GM21515 (cell line): ENCODE measurements at regions not wholly inside any gene's neighbourhood (a gene's known extent, or its start where the extent isn't known, plus 50 kb on each side); places are given as distances from the start of the nearest gene placed in this dataset.

Source experiments
- ATAC-seq: cut with Tn5 transposase; IDR thresholded peaks from one replicate; pipeline ENCODE4 v1.9.1; 2021; ENCODE audit not compliant: unreplicated experiment

DNA sequence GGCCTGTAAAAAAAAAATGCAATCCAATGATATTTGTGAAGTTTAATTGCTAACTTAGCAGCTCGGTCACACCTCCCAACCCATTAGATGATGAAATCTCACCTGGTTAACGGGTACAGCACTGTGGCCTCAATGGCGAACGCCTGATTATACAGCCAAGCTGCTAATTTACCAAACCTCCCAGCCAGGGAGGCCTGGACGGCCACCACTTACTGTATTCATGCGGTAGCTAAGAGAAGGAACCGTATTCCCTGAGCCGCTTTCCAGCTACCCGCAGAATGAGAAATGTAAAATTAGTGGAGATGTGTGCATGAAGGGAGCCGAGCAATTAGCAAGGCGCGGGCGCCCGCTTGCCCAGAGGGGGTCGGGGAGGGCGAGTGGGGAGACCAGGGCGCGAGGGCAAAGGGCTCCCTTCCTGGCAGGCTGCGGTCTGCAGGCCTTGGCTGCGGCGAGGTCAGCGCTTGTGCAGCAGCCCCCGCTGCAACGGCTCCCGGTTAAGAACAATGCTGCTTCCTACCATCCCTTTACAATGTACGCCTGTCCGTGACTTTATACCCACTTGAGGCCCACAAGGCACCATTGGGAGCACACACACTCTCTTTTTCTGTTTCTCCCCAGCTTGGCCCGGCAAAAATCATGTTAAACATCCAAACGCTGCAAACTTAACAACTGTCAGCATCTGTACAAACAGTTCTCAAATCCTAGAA, 70.4 kb upstream of the TBCA start:
- no peak for ATAC-seq

DNA sequence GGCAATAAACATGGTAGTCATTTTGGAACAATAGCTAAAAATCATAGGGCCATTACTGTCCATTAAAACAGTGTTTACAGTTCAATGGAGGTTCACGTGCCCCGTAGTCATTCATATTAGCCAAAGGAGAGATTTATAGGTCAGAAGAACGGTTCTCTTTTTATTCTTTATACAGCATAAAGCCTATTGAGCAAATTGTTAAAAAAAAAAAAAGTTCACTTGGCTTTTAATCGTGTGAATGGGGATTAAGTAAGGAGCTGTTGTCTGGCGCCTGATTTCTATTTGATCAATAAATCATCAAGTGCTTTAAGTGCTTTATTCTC, 69.1 kb upstream of the TBCA start:
- ATAC-seq = no peak

DNA sequence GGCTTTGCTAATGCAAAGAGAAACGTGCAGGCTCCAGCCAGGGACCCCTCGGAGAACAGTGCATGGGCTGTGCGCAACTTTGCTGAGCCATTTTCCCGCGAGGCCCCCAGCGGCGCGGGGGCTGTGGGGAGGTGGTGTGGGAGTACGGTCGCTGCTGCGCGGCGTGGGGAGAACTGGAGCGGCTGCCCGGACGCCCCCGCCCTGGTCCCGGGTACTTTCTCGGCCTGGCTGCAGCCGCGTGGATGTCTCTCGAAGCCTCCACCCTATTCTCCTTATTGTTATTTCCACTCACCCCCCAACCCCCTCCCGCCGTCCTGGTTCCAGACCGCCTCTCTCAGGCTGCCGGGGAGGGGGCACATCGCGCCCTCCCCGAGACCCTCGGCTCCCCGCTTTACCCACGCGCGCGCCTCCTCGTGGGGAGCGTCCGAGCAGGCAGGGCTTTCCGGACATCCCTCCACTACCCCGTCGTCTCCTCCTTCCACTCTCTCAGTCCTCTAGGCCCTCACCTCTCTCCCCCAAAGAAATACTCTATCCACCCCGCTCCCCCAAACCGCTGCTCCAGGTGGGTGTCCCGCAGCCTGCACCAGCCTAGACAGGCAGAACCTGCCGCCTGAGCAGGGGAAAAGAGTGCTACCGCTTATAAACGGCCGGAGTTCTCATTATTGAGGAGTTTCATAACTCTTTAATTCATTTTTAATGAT, 68.6 kb upstream of the TBCA start:
- ATAC-seq = no peak

DNA sequence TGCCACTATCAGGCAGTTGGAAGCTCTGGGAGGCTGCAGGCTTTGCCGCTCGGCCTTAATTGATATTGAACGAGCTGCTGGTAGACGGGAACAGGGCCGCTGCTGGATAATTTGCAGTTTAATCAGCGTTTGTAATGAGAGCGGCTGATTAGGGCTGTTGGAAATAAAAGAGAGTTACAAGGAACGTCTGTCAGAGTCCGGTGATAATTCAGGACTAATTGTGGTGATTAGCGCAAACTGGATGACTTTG, 68.2 kb upstream of the TBCA start:
- no peak for ATAC-seq

DNA sequence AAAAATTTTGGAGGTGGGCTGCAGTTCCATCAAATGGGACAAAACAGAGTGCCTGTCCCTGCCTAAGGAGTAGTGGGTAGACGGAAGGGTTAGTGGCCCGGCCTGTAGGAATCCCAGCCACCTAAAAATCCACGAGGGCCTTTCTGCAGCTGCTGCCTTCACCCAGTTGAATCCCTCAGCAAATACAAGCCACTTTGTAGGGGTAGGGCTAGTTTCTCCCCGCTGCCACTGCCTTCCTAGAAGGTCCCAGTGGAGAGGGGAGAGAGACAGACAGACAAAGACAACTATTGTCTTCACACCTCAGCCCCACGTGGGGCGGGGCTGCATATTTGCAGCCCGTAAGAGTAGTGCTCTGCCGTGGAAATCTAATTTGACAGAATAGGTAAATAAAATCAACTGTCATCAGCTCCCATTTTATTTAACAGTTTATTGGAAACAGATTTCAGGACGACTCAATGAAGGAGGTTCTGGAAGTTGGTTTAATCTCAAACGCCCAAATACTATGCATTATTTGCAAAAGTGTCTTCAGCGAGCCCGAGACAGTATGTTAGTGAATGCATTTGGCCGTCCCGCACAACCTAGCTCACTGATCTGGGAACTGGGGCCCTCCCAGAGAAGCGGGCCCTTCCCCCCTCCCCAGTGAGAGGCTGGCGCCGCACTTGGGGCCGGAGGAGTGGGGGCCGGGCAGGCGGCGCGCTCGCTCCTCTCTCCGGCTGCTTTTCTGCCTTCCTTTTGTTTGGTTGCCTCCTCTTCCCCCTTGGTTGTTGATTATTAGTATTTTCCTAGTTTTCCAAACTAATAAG, 67.6 kb upstream of the TBCA start:
- no peak for ATAC-seq

DNA sequence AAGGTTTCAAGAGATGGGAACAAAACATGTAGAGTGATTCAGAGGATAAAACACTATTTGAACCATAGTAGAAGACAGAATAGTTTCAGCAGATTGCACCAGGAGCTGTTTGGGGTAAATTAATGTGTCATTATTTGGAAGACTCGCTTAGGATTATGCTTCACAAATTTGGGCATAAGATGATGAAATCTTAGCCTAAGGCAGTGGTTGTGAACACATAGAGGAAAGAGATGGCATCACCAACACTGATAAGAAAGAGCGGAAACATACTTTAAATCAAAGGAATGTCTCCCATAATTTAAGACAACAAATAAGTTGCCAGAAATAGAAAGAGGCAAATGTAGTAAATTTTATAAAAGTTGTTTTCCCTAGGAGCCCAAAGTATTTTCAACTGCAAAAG, 66.1 kb upstream of the TBCA start:
- no peak for ATAC-seq

DNA sequence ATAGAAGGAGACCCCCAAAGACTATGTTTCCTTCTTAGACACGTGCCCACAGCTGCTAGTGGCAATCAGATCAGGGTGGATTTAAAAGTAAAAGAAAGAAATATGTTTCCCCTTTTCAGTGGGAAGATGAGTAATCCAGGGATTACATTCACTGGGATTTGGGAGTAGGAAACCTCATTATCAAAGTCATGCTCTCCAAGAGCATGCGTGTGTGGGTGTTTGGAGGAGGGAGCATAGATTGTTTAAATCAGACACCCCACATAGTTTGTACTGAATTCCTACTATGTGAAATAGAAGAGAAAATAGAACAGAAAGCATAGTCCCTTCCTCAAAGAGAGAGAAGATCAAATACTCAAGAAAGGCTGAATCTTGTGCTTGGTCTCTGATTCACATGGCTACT, 65.5 kb upstream of the TBCA start:
- ATAC-seq = no peak

DNA sequence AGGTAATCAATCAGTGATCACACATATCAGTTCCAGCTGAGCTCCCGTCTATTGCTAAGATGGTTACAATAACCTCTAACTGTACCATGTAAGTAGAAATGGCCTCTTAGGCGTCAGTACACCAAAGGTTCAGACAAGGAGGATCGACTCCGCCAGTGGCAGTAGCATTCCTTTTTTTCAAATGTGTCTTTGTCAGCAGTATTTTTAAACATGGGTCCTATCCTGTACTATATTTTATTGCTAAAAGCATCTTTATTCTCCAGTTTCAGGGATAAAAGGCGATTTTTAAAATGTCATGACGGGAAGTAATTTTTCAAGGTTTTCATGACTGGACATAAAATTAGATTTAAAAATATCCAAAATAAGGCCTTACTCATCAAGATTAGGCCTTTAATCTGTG, 64.8 kb upstream of the TBCA start:
- ATAC-seq = no peak

DNA sequence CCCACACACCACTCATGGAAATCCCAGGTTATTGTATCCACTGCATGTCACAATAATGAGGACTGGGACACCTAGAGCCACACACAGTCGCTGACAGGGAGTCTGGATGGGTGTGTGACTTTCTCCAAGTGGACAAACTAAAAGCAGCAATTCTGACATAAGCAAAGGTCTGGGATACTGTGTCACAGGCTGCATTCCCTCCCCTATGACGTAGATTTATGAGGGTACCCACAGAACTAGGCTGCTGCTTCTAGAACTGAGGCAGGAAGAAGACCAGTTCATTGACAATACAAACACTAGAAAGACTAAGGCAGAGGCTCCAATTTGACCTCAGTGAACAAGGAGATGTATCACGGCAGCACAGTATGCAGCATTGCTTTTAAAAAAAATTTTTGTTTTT, 63.6 kb upstream of the TBCA start:
- ATAC-seq = no peak

DNA sequence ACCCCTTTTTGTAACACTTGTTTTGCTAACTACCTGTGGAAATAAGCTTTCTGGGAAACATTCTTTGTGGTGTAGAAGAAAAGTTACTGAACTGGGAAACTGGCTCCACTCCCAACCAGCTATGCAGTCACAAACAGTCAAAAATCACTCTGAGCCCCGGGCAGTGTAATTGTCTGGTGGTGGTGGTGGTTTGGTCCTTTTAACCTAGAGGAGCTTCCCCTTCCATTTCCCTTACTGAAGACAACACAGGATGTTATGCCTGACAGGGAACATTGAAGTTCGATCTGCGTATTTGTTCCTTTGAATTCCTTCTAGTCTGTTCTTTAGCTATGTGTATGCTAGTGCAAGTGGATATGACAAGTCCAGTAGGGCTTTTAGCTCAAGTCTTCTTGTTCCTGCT, 56.8 kb upstream of the TBCA start:
- no peak for ATAC-seq

DNA sequence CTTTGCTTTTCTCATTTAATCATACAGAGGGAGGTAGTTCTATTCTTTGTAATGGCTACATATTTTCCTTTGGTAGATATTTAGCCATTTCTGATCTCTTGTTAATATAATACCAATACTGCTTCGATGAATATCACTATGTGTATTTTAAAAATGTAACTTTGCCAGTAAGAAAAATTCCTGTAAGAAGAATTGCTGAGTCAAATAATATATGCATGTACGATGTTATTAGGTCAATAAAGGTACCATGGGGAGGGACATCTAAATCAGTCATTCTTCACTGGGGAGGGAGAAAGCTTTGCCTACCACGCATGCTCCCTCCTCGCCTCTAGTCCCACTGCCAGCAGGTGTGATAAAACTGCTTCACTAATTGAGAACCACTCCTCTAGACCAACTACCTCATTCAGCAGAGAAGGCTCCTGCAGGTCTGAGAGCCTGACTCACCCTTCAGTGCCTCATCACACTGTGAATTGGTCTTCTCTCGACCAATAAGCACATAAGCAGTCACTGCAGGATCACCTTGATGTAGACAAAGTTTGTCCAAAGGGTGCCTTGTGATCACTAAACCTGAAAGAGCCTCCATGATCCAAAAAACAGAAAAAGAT, 56.1 kb upstream of the TBCA start:
- no peak for ATAC-seq

DNA sequence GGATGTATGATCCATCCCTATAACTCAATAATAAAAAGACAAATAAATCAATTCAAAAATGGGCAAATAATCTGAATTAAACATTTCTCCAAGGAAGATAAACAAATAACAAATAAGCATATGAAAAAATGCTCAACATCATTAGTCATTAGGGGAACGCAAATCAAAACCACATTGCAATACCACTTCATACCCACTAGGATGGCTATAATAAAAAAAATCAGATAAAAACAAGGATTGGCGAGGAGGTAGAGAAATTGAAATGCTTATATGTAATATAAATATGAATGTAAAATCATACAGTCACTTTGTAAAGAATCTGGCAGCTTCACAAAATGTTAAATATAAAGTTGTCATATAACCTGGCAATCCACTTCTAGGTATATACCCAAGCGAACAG, 52.3 kb upstream of the TBCA start:
- no peak for ATAC-seq
